GM12874 (cell line): ENCODE measurements at regions not wholly inside any gene's neighbourhood (a gene's known extent, or its start where the extent isn't known, plus 50 kb on each side); places are given as distances from the start of the nearest gene placed in this dataset.

ENCODE experiments used
- TF ChIP-seq, protein P1 (sequence below): IDR thresholded peaks from 2 replicates; pipeline ENCODE4 v1.5.1; 2011; ENCODE audit warnings: low read depth, mild to moderate bottlenecking, control low read depth, low read length, moderate library complexity; ENCODE audit not compliant: insufficient read depth

DNA sequence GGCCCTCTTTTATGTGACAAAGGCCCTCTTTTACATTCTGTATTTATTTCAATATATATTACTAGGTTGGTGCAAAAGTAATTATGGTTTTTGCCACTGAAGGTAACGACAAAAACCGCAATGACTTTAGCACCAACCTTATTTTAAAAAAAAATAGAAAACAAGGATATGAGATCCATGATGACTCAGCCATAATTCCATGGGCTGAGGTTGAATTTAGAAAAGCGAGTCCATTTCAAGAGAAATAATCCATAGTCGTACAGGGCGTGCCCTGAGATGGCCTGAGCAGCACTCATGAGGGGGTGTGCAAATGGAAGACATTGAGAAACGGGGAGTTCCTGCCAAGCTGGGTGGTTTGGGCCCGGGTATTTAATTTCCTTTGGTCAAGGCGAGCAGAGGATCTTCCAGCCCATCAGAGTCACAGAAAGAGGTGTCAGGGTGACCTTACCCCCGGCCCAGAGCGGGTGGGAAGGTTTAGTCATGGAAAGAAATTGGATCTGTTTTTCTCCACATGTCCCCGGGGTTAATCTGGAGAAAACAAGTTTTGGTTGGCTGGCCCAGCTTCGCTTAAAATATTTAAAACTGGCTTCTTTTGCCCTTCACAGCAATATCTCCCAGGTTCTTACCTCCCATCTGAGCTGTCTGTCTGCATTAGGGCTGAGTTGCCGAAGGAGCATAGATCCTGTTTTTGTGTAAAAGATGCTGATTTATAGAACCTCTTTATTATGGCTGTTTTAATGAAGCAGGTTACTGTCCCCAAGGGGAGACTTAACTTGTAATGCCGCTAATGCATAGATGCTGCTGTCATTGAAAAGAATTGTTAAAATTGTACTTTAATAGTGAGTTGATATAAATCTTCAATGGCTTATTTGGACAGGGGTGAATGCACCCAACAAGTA lies 255.6 kb downstream of the PREX1 start:
- TF ChIP-seq, protein P1, sequence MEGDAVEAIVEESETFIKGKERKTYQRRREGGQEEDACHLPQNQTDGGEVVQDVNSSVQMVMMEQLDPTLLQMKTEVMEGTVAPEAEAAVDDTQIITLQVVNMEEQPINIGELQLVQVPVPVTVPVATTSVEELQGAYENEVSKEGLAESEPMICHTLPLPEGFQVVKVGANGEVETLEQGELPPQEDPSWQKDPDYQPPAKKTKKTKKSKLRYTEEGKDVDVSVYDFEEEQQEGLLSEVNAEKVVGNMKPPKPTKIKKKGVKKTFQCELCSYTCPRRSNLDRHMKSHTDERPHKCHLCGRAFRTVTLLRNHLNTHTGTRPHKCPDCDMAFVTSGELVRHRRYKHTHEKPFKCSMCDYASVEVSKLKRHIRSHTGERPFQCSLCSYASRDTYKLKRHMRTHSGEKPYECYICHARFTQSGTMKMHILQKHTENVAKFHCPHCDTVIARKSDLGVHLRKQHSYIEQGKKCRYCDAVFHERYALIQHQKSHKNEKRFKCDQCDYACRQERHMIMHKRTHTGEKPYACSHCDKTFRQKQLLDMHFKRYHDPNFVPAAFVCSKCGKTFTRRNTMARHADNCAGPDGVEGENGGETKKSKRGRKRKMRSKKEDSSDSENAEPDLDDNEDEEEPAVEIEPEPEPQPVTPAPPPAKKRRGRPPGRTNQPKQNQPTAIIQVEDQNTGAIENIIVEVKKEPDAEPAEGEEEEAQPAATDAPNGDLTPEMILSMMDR: no peak

DNA sequence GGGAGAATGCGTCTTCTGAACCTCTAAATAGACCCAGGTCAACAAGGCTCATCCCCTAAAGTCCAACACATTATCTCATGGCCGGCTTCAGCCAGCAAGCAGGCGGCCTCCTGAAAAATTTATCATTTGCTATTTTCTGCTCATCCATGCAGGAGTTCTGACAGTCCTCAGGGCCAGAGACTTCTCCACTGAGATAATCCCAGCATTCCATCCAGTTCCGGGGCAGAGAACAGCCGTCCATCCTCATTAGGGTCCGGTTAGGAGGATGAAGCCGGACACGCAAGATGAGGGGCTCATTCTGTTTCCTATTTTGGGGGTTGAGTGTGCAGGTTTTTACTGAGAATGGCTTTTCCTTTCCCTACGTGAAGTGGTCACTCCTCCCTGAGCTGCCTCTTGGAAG lies 258.1 kb downstream of the PREX1 start:
- TF ChIP-seq, protein P1: no peak

DNA sequence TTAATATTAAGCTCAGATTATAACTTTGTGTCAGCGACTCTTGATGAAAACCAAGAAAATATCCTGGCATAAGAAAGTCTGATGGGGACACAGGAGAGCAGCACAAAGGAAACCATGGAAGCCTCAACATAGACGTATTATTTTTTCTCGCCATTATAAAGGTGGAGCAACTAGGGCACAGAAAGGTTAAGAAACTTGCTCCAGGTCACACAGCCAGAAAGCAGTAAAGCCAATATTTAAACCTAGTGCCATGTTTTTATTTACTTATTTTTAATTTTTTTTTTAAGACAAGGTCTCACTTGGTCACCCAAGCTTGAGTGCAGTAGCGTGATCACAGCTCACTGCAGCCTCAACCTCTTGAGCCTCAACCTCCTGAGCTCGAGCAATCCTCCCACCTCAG lies 259.3 kb downstream of the PREX1 start:
- TF ChIP-seq, protein P1: no peak

DNA sequence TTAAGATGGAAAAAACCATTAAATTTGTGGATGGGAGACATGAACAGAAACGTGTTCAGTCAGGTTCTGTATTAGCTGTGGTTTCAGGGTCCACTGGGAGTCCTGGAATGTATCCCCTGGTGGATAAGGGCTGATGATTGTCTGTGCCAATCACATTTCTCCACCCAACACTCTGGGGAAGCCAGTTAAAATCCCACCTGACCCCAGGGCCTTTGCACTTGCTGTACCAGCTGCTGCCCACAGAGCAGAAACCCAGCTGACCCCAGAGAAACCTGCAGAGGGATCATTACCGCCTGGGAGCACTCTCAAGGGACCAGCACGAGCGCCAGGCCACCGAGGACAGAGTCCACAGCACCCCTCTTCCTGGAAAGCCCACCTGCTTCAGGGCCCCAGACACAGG lies 260.7 kb downstream of the PREX1 start:
- TF ChIP-seq, protein P1: no peak

DNA sequence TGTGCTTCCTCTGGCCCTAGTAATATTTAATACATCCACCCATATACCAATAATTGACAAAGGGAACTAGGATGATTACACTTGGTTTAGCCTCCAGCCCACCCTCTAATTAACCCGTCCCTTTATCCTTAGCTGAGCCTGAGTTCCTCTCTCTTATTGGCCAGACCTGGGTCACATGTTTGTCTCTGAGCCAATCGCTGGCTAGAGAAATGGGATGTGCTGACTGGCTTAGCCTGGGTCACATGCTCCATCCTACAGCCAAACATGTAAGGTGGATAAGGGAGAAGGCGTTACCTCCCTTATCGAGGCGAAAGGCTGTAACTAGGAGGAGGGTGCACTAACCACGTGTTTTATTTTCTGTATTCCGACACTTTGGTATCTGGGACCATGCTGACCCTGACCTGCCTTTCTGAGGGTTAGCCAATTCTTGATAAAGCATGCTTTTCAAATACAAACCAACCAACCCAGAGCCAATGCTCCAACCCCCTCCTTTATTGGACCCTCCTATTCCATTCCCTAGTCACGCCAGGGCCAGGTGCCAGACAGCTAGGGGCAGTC lies 262.7 kb downstream of the PREX1 start:
- TF ChIP-seq, protein P1: no peak

DNA sequence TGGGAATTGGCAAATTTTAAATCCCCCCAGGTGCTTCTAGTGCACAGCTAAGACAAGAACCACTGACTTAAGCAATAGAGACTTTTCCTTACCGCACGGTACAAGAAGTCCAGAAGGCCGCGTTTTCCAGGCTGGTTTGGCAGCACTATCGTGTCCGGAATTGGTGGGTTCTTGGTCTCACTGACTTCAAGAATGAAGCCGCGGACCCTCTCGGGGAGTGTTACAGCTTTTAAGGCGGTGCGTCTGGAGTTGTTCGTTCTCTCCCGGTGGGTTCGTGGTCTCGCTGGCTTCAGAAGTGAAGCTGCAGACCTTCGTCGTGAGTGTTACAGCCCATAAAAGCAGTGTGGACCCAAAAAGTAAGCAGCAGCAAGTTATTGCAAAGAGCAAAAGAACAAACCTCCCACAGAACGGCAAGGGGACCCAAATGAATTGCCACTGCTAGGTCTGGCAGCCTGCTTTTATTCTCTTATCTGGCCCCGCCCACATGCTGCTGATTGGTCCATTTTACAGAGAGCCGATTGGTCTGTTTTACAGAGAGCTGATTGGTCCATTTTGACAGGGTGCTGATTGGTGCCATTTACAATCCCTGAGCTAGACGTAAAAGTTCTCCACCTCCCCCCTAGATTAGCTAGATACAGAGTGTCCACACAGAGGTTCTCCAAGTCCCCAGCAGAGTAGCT lies 264.5 kb downstream of the PREX1 start:
- TF ChIP-seq, protein P1: no peak

DNA sequence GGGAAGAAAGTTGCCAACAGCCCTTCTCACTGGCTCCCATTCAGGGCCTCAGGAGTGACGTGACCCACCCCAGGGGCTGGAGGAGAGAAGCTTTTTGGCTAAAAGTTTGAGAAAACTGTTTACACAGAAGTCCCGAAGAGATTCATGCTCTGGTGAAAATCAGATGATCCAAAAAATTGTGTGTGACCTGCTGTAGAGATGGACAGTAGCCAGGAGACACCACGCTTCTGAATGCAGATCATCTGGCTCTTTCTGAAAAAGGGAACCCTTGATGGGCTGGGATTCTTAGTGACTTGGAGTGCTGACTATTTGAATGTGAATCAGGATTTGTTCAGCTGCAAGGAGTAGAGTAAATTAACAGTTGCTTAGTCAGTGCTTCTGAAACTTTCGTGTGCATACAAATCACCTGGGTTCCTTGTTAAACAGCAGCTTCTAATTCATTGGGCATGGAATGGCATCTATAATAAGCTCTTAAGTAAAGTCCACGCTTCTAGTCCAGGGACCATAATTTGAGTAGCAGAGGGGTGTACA lies 265.1 kb downstream of the PREX1 start:
- TF ChIP-seq, protein P1: no peak
